GM12878 (cell line): ENCODE measurements at regions not wholly inside any gene's neighbourhood (a gene's known extent, or its start where the extent isn't known, plus 50 kb on each side); places are given as distances from the start of the nearest gene placed in this dataset.

ENCODE experiments used
- ATAC-seq: fragments of 200-7000 bp; cut with Tn5 transposase; 3 replicates; pipeline ENCODE4 v1.9.1; 2020; ENCODE audit warnings: mild to moderate bottlenecking, moderate library complexity
- BruUV-seq: library from RNA; stranded (reverse); fragments of 400-500 nt; replicated peaks from 2 replicates; lab custom pipeline; 2021; lab: Mats Ljungman, UMichigan
- CTCF ChIA-PET: fragments of 300-600 bp; sonication (Branson Sonifier 250); formaldehyde crosslinking; extraction: SDS; loops from one replicate; lab custom pipeline; 2021; ENCODE audit warnings: inconsistent platforms; lab: Yijun Ruan, JAX
- POLR2A ChIA-PET: fragments of 350-600 bp; formaldehyde crosslinking; extraction: SDS; loops from one replicate; lab custom pipeline; 2021; ENCODE audit warnings: inconsistent platforms; lab: Charles Lee
- RAD21 ChIA-PET: fragments of 300-600 bp; sonication (Branson Sonifier 250); formaldehyde crosslinking; loops from one replicate; lab custom pipeline; 2023; ENCODE audit warnings: antibody characterized with exemption; ENCODE audit not compliant: unreplicated experiment; lab: Charles Lee
- SMC1A ChIA-PET: fragments of 300-600 bp; sonication (Branson Sonifier 250); formaldehyde crosslinking; loops from one replicate; lab custom pipeline; 2023; ENCODE audit not compliant: unreplicated experiment, uncharacterized antibody; lab: Charles Lee
- DNase-seq: peaks from one replicate; pipeline ENCODE4 v3.0.0-alpha.2; 2011; ENCODE audit warnings: low read depth, low spot score
- FAIRE-seq: peaks from 3 replicates; lab custom pipeline; 2011; peaks lifted over from hg19 to GRCh38; lab: Jason Lieb, UNC
- H2AFZ ChIP-seq: 2 replicates; pipeline ENCODE4 v1.6.0; 2011; ENCODE audit warnings: low read depth, low read length, control low read depth; ENCODE audit not compliant: control insufficient read depth
- H3K27ac ChIP-seq: 2 replicates; pipeline ENCODE4 v1.5.1; 2011; ENCODE audit warnings: control low read depth; ENCODE audit not compliant: control insufficient read depth, insufficient read depth
- H3K27me3 ChIP-seq, 2 experiments: replicated peaks in 1 of 2; 2 replicates each; pipeline versions ENCODE4 v1.6.0 to v1.6.1; 2011; ENCODE audit warnings: low read length in 1 of 2; ENCODE audit not compliant: control insufficient read depth in 2 of 2, insufficient read depth in 2 of 2
- H3K36me3 ChIP-seq, 2 experiments: 2 replicates each; pipeline ENCODE4 v1.5.1; 2011; ENCODE audit warnings: low read length in 1 of 2; ENCODE audit not compliant: control insufficient read depth in 2 of 2, insufficient read depth in 2 of 2
- H3K4me1 ChIP-seq: 2 replicates; pipeline ENCODE4 v1.6.1; 2011; ENCODE audit warnings: mild to moderate bottlenecking, low read length, moderate library complexity, mixed read lengths; ENCODE audit not compliant: control insufficient read depth, insufficient read depth
- H3K4me2 ChIP-seq: 2 replicates; pipeline ENCODE4 v1.6.0; 2011; ENCODE audit warnings: control low read depth; ENCODE audit not compliant: control insufficient read depth, insufficient read depth
- H3K4me3 ChIP-seq: fragments of 200-600 bp; sonication (generic); 2 replicates; pipeline ENCODE4 v1.5.1; 2016
- H3K79me2 ChIP-seq: 2 replicates; pipeline ENCODE4 v1.6.0; 2011; ENCODE audit warnings: low read length; ENCODE audit not compliant: control insufficient read depth, insufficient read depth
- H3K9ac ChIP-seq: 2 replicates; pipeline ENCODE4 v1.8.0; 2011; ENCODE audit warnings: low read length, control low read depth, mixed read lengths; ENCODE audit not compliant: control insufficient read depth, insufficient read depth
- H3K9me3 ChIP-seq: replicated peaks from 3 replicates; pipeline ENCODE4 v1.5.1; 2011; ENCODE audit warnings: mild to moderate bottlenecking, low read length; ENCODE audit not compliant: control insufficient read depth, insufficient read depth
- H4K20me1 ChIP-seq: 2 replicates; pipeline ENCODE4 v1.6.0; 2011; ENCODE audit not compliant: control insufficient read depth, insufficient read depth
- CTCF ChIP-seq, 3 experiments: IDR thresholded peaks in 2 of 3; conservative IDR thresholded peaks in 1 of 3; 2 replicates each; pipeline ENCODE4 v1.5.1; 2011; ENCODE audit warnings: low read depth in 3 of 3, low read length in 3 of 3, mild to moderate bottlenecking in 3 of 3, control low read depth in 2 of 3, moderate library complexity in 2 of 3, inconsistent platforms in 1 of 3, mixed read lengths in 1 of 3; ENCODE audit not compliant: control insufficient read depth in 2 of 3, insufficient read depth in 1 of 3; ENCODE audit errors: extremely low read depth in 1 of 3
- EP300 ChIP-seq, 2 experiments: fragments of 150-350 bp in 1 of 2; IDR thresholded peaks; 2 replicates each; pipeline ENCODE4 v1.6.1; 2011 to 2012; ENCODE audit warnings: low read depth in 2 of 2, low read length in 2 of 2, borderline replicate concordance in 1 of 2, improper control_type of control experiment in 1 of 2, inconsistent platforms in 1 of 2; ENCODE audit not compliant: control insufficient read depth in 1 of 2
- NR2C2 ChIP-seq: IDR thresholded peaks from 2 replicates; pipeline ENCODE4 v1.6.1; 2011; ENCODE audit warnings: borderline replicate concordance, low read depth; ENCODE audit not compliant: control insufficient read depth, insufficient read length
- POLR2A ChIP-seq: IDR thresholded peaks from 2 replicates; pipeline ENCODE4 v1.6.1; 2011; ENCODE audit warnings: low read depth, mild to moderate bottlenecking, low read length
- PRDM15 ChIP-seq: fragments of 450-650 bp; formaldehyde crosslinking; IDR thresholded peaks from 2 replicates; pipeline ENCODE4 v1.4.0; 2020; ENCODE audit warnings: mild to moderate bottlenecking, moderate library complexity
- RELA ChIP-seq: fragments of 450-650 bp; IDR thresholded peaks from 2 replicates; pipeline ENCODE4 v1.8.0; 2014; ENCODE audit warnings: borderline replicate concordance; ENCODE audit not compliant: partially characterized antibody
- ZNF592 ChIP-seq: fragments of 450-650 bp; IDR thresholded peaks from 2 replicates; pipeline ENCODE4 v1.6.1; 2017; ENCODE audit warnings: mild to moderate bottlenecking, moderate library complexity
- in situ Hi-C: fragments of 300-500 bp; cut with MboI; formaldehyde crosslinking; loops from 9 replicates; pipeline ENCODE4 v1.14.3; 2018; ENCODE audit warnings: mixed read lengths
- intact Hi-C: fragments of 100-400 bp; cut with micrococcal nuclease; formaldehyde crosslinking; loops from one replicate; pipeline ENCODE4 v1.14.2; 2022; ENCODE audit not compliant: unreplicated experiment
- TF ChIP-seq, protein P1 (sequence below): fragments of 450-650 bp; IDR thresholded peaks from 2 replicates; pipeline ENCODE4 v1.6.1; 2016; ENCODE audit warnings: mild to moderate bottlenecking, moderate library complexity, borderline replicate concordance

DNA sequence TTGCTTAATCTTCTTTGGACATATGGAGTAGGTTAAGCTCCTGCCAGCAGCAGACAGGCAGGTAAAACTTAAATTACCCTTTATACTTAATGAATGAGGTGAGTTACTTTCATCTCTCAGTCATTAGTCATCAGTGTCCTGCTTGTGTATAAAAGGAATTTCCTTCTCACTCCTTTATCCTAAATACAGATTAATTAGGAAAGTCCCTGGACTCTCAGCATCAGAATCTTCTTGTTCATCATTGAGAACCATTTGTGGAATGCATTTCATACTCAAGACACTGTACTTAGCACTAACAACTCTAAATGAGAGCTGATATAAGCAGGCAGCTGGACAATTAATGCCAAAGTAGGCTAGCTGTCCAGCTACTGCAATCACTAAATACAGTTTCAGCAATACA lies 630.4 kb downstream of the METTL15 start:
- in situ Hi-C loops, result no loop called here
- no peaks in the 10 kb centered on the region for H3K79me2 ChIP-seq
- CTCF ChIA-PET, result interaction anchor here (1.0 to 1.3 kb wide), 3 partner anchors 11 to 596 kb away, joined by 3 read pairs; no protein-coding TSS in a partner anchor
- no peak overlapping the region for H2AFZ ChIP-seq
- no peak for FAIRE-seq
- no peaks in the 10 kb centered on the region for H3K9me3 ChIP-seq
- no peak overlapping the region for H3K9ac ChIP-seq
- no peak overlapping the region for H3K27ac ChIP-seq
- no peak for ATAC-seq
- no TSS peak for BruUV-seq
- H3K27me3 ChIP-seq, result no peaks in the 10 kb centered on the region
- H3K36me3 ChIP-seq, result no peaks in the 10 kb centered on the region
- no peak overlapping the region for H3K4me3 ChIP-seq
- POLR2A ChIA-PET, result interaction anchor here (0.6 kb wide), 1 partner anchor 590 kb away, joined by 3 read pairs; no protein-coding TSS in a partner anchor
- intact Hi-C loops, result no loop called here
- SMC1A ChIA-PET, result interaction anchor here (0.5 to 1.5 kb wide), 4 partner anchors 10 to 1833 kb away, joined by 3 to 5 read pairs (median 4); no protein-coding TSS in a partner anchor
- no peak for DNase-seq
- RAD21 ChIA-PET, result interaction anchor here (0.7 kb wide), 1 partner anchor 16 kb away, joined by 3 read pairs; no protein-coding TSS in a partner anchor
- no peak overlapping the region for H3K4me2 ChIP-seq
- H4K20me1 ChIP-seq, result no peaks in the 10 kb centered on the region
- H3K4me1 ChIP-seq, result no peaks in the 10 kb centered on the region
- TF ChIP-seq POLR2A, result no peak
- no peak for TF ChIP-seq NR2C2
- no peak for TF ChIP-seq RELA
- no peak for TF ChIP-seq ZNF592
- TF ChIP-seq, protein P1, sequence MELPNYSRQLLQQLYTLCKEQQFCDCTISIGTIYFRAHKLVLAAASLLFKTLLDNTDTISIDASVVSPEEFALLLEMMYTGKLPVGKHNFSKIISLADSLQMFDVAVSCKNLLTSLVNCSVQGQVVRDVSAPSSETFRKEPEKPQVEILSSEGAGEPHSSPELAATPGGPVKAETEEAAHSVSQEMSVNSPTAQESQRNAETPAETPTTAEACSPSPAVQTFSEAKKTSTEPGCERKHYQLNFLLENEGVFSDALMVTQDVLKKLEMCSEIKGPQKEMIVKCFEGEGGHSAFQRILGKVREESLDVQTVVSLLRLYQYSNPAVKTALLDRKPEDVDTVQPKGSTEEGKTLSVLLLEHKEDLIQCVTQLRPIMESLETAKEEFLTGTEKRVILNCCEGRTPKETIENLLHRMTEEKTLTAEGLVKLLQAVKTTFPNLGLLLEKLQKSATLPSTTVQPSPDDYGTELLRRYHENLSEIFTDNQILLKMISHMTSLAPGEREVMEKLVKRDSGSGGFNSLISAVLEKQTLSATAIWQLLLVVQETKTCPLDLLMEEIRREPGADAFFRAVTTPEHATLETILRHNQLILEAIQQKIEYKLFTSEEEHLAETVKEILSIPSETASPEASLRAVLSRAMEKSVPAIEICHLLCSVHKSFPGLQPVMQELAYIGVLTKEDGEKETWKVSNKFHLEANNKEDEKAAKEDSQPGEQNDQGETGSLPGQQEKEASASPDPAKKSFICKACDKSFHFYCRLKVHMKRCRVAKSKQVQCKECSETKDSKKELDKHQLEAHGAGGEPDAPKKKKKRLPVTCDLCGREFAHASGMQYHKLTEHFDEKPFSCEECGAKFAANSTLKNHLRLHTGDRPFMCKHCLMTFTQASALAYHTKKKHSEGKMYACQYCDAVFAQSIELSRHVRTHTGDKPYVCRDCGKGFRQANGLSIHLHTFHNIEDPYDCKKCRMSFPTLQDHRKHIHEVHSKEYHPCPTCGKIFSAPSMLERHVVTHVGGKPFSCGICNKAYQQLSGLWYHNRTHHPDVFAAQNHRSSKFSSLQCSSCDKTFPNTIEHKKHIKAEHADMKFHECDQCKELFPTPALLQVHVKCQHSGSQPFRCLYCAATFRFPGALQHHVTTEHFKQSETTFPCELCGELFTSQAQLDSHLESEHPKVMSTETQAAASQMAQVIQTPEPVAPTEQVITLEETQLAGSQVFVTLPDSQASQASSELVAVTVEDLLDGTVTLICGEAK, result no peak
- TF ChIP-seq PRDM15 (CRISPR knock-in tag), result no peak
- TF ChIP-seq EP300 (IDR thresholded peaks at IDR 0.05; ENCODE audit: borderline replicate concordance in 1 of 2, control insufficient read depth in 1 of 2, low read depth in 2 of 2, low read length in 2 of 2), result no peak
- TF ChIP-seq CTCF (IDR thresholded peaks at IDR 0.05 in 2 of 3, conservative IDR thresholded peaks at IDR 0.05 in 1 of 3; ENCODE audit: control insufficient read depth in 2 of 3, extremely low read depth in 1 of 3, insufficient read depth in 1 of 3, low read depth in 3 of 3, low read length in 3 of 3), result no peak
